Left cardiac atrium (tissue), 4 donors: ENCODE measurements at regions not wholly inside any gene's neighbourhood (a gene's known extent, or its start where the extent isn't known, plus 50 kb on each side); places are given as distances from the start of the nearest gene placed in this dataset.
"Not testable (repeated sequence)": the region's sequence is repeated elsewhere in the genome, so short reads cannot be mapped to it uniquely, and the experiment has no call there.

Experiments
- ATAC-seq, 2 donors: fragments of 200-7000 bp; cut with Tn5 transposase; one replicate each; pipeline ENCODE4 v1.9.1; 2020; ENCODE audit warnings: mild to moderate bottlenecking in 2 of 2, moderate library complexity in 2 of 2
- DNase-seq: peaks from one replicate; pipeline ENCODE4 v3.0.0-alpha.2; 2020
- intact Hi-C, 2 donors: fragments of 100-400 bp; cut with DNase I; formaldehyde crosslinking; loops; one replicate each; pipeline versions ENCODE4 v1.14.1 to v1.15.1; 2022 to 2023
- donor health status: DM: no; HTN: yes; CAD: no.
- donor health status: DM: no; HTN: yes; CAD: no; lungs with severe emphysema.
- donor health status: DM: yes; HTN: yes; CAD: no.
- donor health status: Dilated cardiomyopathy.

DNA sequence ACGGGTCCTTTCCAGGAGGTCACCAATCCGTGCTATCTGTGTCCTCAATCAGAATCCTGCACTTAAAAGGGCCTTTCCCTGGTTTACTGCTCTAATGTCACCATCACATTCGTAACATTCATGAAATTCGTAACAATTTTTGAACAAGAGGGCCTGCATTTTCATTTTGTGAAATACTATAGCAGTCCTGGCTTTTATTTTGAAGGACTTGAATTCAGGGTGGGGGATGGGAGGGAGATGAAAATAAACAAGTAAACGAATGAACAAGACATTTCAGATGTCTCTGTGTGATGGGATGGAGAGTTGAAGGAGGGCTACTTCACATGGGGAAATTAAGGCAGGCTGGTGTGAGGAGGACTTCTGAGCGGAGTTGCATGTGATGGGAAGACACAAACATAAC lies 281.0 kb downstream of the TSHZ3 start:
- intact Hi-C loops = no loop called here
- DNase-seq = no peak
- ATAC-seq = no peak

DNA sequence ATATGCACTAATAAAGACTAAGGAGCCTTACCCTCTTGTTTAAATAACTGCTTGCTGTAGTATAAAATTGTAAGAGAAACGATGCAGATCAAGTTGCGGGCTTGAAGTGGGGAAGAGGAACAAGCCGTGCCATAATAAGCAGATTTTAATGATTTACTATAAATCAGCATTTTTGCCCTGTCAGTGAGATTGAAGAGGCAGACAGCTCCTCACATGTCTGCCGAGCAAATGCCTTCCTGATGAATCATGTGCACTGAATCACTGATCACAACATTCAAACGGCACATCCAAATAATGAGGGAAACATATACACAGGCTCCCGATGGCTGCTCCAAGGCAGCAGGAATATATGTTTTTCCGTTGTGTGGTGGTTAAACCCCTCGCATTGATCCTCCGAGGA lies 282.9 kb downstream of the TSHZ3 start:
- intact Hi-C loops = no loop called here
- DNase-seq (no peak), ATAC-seq (no peak)

DNA sequence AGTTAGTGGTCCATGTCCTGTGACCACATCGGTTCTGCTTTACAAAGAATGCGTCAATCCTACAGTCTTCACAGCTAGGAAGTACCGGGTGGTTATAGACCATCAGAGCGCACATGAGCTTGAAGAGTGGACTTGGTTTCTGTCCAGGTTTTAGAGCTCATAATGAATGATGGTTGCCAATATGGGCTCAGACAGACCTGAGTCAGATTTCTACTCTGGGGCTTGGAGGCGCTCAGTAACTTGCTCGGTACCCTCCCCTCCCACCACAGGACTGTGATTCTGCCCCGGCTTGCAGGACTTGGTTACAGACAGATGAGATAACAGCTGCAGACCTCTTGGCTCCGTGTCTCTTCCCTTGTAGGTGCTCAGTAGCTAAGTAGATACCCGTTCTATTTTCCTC lies 284.7 kb downstream of the TSHZ3 start:
- intact Hi-C loops = no loop called here
- DNase-seq = no peak
- no peak for ATAC-seq

DNA sequence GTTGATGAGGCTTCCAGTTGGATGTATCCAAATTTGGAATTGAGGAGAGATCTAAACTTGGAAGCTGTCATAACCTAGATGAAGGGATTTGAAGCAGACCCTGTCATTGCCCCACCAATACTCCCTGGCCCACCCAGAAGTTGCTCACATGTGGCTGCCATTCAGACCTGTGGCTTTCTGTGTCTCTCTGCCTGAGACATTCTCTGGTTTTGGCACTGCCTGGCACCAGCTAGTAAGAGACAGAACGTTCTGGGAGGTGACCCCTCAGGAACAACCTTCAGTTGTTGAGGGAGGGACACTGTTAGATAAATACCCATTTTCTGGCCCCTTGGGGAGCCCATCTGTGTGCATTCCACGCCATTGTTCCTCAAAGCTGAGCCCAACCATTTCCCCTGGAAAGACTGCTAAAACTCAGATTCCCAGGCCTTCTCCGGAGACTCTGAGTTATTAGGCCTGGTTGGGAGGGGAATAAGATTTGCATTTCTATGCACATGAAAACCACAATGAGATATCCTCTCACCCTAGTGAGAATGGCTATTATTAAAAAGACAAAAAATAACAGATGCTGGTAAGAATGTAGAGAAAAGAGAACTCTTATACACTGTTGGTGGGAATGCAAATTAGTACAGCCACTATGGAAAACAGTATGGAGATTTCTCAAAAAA lies 290.4 kb downstream of the TSHZ3 start:
- ATAC-seq (no peak), DNase-seq (no peak)
- intact Hi-C loops = no loop called here

DNA sequence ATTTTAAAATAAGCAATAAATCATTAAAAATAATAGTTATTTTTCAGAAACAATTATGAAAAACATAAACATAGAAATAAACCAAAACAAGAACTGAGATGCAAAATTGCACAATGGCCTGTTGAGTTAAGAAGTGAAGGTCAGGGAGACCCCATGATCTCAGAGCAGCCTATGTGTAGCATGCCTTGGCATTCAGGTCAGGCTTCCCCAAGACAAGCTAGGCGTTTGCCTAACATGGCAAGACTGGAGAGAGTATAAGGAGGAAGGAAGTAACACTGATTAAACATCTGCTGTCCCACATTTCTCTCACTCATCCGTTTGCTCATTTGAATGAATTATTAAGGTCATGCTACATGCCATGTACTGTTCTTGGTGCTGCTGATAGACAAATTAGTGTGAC lies 291.8 kb downstream of the TSHZ3 start:
- DNase-seq (no peak), ATAC-seq (no peak)
- intact Hi-C loops = no loop called here

DNA sequence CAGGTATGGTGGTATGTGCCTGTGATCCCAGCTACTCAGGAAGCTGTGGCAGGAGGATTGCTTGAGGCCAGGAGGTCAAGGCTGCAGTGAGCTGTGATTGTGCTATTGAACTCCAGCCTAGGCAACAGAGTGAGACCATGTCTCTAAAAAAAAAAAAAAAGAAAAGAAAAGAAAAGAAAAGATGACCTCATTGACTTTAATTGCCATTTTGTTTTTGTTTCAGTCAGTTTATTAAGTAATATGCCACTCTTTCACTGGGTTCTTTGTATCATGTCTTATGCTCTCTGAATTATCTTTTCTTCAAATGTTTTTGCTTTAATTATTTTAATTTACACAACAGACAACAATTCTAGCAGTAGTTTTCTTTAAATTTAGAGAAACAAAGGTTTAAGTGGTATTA lies 293.8 kb downstream of the TSHZ3 start:
- DNase-seq (no peak), ATAC-seq (no peak)
- intact Hi-C loops = no loop called here

DNA sequence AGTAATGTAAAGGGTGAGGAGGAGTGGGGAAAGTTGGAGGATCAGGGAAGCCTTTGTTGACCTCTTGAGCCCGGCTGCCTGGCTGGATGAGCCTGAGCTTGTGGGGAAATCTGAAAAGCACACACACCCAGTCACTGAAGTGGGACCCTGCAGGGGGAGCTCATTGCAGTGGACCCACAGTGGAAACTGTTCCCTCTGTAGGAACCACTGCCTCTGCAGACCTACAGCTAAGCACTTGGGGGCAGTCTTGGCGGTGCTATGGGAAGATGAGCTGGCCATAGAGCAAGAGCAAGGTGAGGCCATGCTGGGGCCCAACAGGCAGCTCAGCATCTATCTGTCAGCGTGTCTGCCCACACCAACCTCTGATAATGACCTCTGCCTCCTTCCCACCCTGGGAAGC lies 294.8 kb downstream of the TSHZ3 start:
- ATAC-seq = no peak
- DNase-seq = no peak
- intact Hi-C loops = no loop called here

DNA sequence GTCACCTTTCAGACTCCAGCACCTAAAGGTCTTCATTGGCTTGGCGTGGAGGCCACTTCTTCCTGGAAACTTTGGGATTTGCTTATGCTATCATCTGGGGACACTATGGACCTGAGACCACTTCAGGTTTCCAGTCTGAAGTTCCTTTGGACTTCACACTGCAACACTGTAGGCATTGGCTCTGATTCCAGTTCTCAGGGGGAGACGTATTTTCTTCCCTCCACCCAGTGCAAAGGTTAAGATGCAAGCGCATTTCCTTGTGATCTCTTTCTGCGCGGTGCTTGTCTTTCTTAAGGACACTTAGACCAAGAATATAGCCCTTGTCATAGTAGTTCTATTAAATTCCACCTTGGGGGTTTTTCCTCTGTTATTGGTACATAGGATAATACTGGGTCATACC lies 299.8 kb downstream of the TSHZ3 start:
- intact Hi-C loops = no loop called here
- DNase-seq (no peak), ATAC-seq (no peak)

DNA sequence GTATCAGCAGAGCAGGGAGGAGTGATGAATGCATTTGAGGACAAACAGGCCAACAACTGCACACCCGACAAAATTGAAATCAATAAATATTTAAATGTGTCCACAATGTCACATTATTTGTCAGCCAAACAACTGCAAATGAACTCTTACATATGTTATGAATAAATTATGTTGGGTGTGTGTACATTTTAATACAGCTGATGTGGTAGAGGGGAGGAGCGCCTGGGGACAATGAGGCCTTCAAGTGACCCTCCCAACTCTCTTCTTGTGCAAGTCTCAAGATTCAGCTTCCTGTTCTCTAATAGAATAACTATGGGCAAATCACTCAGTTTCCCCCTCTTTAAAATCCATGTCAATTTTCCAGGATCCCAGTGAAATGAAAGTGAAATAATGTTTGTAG lies 303.2 kb downstream of the TSHZ3 start:
- DNase-seq (no peak), ATAC-seq (no peak)
- intact Hi-C loops = no loop called here

DNA sequence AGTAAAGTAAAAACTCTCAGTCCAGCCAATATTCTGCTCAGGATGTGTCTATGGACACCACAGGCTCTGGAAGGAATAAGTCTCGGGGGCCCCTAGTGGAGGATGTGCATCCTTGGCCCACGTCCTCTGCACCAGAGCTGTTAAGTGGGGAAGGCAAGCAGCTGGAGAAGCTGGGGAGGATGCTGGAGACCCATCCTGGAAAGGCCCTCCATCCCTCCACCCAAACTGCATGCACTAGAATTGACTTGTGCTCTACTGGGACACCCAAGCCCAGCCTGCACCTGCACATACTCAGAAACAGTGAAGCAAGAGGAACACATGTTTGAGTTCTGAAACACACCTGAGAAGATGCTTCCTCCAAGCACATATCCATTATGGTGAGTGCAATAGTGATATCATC lies 307.8 kb downstream of the TSHZ3 start:
- no peak for DNase-seq
- ATAC-seq = no peak
- intact Hi-C loops = no loop called here

DNA sequence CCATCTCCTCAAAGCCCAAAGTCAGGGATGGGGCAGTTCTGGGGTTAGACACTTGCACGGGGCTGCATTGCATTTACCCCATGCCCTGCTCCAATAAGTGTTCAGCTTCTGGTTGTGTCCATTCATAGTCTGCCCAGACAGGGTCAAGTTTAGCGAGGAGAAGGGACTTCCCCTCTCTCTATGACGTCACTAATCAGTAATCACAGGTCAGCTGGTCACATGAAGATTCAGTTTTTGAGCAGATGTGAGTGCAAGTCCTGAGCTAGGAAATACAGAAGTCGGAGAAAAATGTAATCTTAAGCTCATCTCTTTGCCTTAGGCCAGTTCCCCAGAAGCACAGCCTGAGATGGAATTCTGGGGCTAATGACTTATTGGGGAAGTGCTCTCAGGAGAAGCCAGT lies 310.1 kb downstream of the TSHZ3 start:
- DNase-seq (no peak), ATAC-seq (no peak)
- intact Hi-C loops = no loop called here

DNA sequence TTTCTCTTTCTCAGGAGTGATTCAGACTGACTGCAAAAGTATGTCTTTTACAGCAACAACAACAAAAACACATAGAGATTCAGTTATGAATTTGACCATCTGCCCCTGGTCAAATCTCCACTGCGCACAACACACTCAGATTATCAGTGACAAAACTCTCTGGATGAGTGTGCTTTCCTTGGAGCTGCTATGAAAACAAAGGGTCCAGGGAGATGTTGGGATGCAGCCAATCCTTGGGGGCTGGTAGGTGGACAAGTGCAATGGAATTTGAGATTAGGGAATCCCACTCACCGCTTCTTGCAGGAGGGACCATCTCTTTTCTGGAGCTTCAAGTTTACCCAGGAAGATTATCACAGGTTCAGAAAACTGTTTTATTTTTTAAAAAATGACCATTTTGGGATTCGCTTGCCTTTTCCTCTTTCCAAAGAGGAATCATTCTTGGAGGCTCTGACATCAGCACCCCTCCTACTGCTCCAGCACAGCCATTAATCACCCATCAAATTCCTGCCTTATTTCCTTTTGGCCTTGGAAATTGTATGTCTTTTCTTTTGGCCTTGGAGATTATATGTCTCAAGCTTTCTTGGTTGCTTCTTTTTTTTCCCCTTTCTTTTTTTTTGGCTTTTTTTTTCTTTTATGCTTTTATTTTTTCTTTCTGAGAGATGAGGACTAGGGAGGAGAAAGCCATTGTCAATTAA lies 311.8 kb downstream of the TSHZ3 start:
- ATAC-seq (no peak), DNase-seq (no peak)
- intact Hi-C loops = no loop called here

DNA sequence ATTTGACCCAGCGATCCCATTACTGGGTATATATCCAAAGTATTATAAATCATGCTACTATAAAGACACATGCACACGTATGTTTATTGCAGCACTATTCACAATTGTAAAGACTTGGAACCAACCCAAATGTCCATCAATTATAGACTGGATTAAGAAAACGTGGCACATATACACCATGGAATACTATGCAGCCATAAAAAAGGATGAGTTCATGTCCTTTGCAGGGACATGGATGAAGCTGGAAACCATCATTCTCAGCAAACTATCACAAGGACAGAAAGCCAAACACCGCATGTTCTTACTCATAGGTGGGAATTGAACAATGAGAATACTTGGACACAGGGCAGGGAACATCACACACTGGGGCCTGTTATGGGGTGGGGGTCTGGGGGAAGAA lies 317.8 kb downstream of the TSHZ3 start:
- intact Hi-C loops, ATAC-seq, DNase-seq: not testable (repeated sequence)

DNA sequence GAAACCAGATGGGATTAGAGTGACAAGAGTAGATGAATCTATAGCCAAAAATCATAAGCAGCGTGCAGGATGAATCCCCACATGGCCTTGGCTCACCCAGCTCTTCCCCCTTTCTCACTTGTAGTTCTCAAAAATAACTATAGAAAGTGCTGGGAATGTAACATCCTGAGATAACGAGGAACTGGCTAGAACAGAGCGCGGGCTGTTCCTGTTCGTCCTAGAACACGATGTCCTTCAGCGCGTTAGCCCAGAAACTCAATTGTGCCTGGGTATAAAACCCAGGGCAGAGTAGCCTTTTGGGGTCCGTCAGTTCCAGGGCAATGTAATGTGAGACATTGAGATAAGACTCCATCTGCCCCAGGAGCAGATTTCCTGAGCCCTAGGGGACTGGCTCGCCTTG lies 326.2 kb downstream of the TSHZ3 start:
- intact Hi-C loops = no loop called here
- no peak for ATAC-seq
- no peak for DNase-seq

DNA sequence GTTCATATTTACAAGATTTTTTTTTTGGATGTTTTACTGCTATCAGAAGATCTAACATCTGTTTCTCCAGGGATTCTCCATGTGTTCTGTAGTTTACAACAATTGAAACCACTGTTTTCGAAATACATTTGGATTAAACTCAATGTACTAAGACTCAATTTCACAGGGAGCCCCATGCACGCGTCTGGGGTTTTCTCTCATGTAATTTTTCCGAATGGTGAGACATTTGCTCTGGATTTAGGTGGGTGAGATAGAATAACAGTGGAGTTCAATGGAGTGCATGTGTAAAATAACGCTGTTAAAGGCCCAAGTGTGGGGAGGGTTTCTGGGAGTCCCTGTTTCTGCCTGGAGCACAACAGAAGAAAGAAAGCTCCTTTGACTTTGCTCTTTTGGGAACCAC lies 330.3 kb downstream of the TSHZ3 start:
- intact Hi-C loops = no loop called here

DNA sequence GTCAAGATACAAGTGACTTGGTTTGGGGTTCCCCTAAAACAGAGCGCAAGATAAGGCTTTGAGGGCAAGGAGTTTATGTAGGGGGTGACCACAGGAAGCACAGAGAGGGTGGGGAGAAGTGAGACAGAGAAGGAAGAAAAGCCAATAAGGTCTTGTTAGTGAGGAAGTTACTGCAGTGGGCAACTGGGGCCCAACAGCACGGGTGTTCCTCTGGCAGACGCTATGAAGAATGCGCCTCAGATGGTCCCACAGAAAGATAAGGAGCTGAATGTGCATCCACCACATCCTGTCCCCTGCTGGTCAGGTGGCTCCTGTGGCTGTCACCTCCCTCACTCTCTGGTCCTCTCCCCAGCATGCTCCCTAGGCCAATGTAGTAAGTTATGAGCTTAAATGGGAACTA lies 333.5 kb downstream of the TSHZ3 start:
- intact Hi-C loops = no loop called here
- ATAC-seq (no peak), DNase-seq (no peak)

More for the DNA sequence above, 330.3 kb downstream of the TSHZ3 start:
- ATAC-seq (no peak), DNase-seq (no peak)

DNA sequence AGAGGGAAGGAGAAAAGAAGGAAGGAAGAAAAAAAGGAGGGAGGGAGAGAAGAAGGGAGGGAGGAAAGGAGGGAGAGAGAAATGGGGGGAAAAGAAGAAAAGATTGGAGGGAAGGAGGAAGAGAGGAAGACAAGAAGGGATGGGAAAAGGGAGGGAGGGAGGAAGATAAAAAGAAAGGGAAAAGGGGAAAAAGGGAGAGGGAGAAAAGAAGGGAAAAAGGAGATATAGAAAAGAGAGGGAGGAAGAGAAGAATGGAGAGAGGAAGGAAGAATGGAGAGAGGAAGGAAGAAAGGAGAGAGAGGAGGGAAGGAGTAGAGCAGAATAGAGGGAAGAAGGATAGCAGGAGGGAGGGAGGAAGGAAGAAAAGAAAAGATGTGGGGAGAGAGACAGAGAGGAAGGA lies 334.6 kb downstream of the TSHZ3 start:
- no peak for ATAC-seq
- intact Hi-C loops = no loop called here

DNA sequence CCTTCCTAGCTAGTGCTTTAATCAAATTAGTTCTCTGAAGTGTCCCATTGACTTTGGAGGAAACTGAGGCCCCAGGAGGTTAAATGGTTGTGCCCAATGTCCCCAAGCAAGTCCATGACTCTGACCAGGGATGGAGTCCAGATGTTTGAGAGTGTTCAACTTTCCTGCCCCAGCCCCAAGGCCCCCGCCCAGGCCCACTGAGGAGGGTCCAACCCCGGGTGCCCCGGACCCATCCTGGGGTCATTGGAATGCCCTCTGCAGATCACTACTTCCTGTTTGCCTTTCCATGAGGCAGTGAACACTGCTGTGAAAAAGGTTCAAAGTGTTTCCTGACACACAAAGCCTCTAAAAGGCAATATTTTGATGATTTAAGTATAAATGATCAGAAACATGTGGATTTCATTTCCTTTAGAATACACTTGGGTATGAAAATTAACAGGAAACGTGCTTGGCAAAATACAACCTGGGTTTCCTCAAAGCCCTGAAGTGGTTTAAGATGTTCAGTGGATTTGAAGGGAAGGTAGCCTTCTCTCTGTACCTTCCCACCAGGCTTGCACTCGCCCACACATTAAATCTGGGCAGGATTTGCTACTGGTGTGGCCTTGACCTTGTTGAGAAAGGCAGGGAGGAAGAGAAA lies 335.7 kb downstream of the TSHZ3 start:
- ATAC-seq = no peak
- DNase-seq = no peak
- intact Hi-C loops = no loop called here

More for the DNA sequence above, 334.6 kb downstream of the TSHZ3 start:
- no peak for DNase-seq

DNA sequence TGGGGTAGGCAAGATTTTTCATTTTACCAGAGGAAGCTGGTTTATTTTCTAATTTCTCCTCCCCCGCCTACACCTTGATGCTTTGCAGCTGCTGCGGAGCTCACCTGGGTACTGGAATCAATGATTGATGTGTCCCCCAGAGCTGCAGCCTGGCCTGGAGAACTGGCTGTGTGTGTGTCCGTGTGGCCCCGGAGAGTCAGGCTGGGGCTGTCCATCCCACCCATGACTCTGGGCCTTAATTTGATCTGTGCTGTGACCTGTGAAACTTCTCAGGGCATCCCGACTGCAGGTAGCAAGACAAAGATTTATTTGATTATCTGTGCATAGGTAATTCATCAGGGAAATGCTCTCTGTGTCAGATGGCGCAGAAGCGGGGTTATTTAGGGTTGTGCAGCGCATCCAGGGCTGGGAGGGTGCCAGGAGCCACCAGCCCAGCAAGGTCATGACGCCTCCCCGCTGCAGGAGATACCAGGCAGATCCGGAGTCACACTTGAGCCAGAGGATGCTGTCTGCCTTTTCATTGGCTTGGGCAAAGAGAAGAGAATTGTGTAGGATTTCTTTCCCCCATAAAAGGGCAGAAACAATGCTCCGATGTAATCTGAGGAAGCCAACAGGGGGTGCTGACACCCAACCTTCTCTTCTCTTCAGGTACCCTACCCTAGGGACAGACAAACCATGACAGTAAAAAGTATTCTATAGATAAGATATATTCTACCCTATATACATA lies 346.6 kb downstream of the TSHZ3 start:
- ATAC-seq (no peak), DNase-seq (no peak)
- intact Hi-C loops = no loop called here

DNA sequence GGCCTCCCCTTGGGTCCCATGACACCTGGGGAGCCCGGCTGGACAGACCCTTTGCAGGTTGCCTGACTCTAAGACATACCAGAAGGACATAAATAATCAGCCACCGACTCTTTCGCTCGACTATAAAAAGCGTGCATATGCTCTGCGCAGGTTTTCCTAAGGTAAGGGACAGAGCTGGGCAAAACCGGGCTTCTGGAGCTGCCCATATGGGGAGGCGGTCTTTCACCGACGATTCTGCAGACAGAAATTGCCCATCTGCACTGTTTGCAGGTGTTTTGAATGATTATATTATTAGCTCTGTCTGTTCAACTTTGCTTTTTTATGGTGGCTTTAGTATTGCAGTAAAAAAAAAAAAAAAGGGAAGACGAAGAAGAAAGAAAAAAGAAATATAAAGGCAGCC lies 347.2 kb downstream of the TSHZ3 start:
- ATAC-seq (no peak), DNase-seq (no peak)
- intact Hi-C loops = no loop called here
